Neural progenitor cell (in vitro differentiated cells): ENCODE measurements at regions not wholly inside any gene's neighbourhood (a gene's known extent, or its start where the extent isn't known, plus 50 kb on each side); places are given as distances from the start of the nearest gene placed in this dataset.

Experiments
- DNase-seq: peaks from one replicate; pipeline ENCODE4 v3.0.0-alpha.2; 2016; ENCODE audit warnings: low spot score
- H2AFZ ChIP-seq: fragments of 200-600 bp; sonication (generic); replicated peaks from 2 replicates; pipeline ENCODE4 v1.6.1; 2016; ENCODE audit warnings: antibody characterized with exemption
- H3F3A ChIP-seq: fragments of 200-600 bp; sonication (generic); 2 replicates; pipeline ENCODE4 v1.6.1; 2016; ENCODE audit warnings: antibody characterized with exemption, low read depth
- H3K27ac ChIP-seq: fragments of 200-600 bp; sonication (generic); 2 replicates; pipeline ENCODE4 v1.5.1; 2016; ENCODE audit warnings: mild to moderate bottlenecking
- H3K27me3 ChIP-seq: fragments of 200-600 bp; sonication (generic); 2 replicates; pipeline ENCODE4 v1.6.1; 2016; ENCODE audit warnings: mild to moderate bottlenecking, moderate library complexity
- H3K36me3 ChIP-seq: fragments of 200-600 bp; sonication (generic); 2 replicates; pipeline ENCODE4 v1.5.1; 2016
- H3K4me1 ChIP-seq: fragments of 200-600 bp; sonication (generic); 2 replicates; pipeline ENCODE4 v1.6.1; 2016; ENCODE audit warnings: mixed run types
- H3K4me2 ChIP-seq: fragments of 200-600 bp; sonication (generic); 2 replicates; pipeline ENCODE4 v1.6.1; 2016
- H3K4me3 ChIP-seq: fragments of 200-600 bp; sonication (generic); 2 replicates; pipeline ENCODE4 v1.5.1; 2016
- H3K79me2 ChIP-seq: fragments of 200-600 bp; sonication (generic); 2 replicates; pipeline ENCODE4 v1.6.1; 2016; ENCODE audit warnings: low read depth
- H3K9ac ChIP-seq: fragments of 200-600 bp; sonication (generic); 2 replicates; pipeline ENCODE4 v1.6.1; 2016
- H3K9me3 ChIP-seq: fragments of 200-600 bp; sonication (generic); 2 replicates; pipeline ENCODE4 v1.5.1; 2016; ENCODE audit warnings: low read depth
- H4K20me1 ChIP-seq: fragments of 200-600 bp; sonication (generic); 2 replicates; pipeline ENCODE4 v1.6.1; 2016; ENCODE audit warnings: low read depth
- H3K27ac Mint-ChIP-seq: 3 replicates; pipeline ENCODE4 v1.8.0; 2021; ENCODE audit warnings: mixed read lengths
- H3K27me3 Mint-ChIP-seq: 2 replicates; pipeline ENCODE4 v1.8.0; 2022; ENCODE audit warnings: low read depth, mild to moderate bottlenecking, inconsistent platforms, moderate library complexity, mixed read lengths; ENCODE audit not compliant: insufficient read depth
- H3K36me3 Mint-ChIP-seq: 3 replicates; pipeline ENCODE4 v1.8.0; 2021; ENCODE audit warnings: mixed read lengths
- H3K4me1 Mint-ChIP-seq: 3 replicates; pipeline ENCODE4 v1.8.0; 2021; ENCODE audit warnings: mixed read lengths
- H3K4me3 Mint-ChIP-seq: 3 replicates; pipeline ENCODE4 v1.8.0; 2021; ENCODE audit warnings: mild to moderate bottlenecking, moderate library complexity, mixed read lengths
- H3K9me3 Mint-ChIP-seq: 3 replicates; pipeline ENCODE4 v1.8.0; 2020; ENCODE audit warnings: mixed read lengths
- CTCF ChIP-seq: fragments of 200-600 bp; sonication (generic); IDR thresholded peaks from 2 replicates; pipeline ENCODE4 v1.5.1; 2017; ENCODE audit warnings: antibody characterized with exemption, mild to moderate bottlenecking
- EZH2 ChIP-seq: fragments of 200-600 bp; sonication (generic); IDR thresholded peaks from 2 replicates; pipeline ENCODE4 v1.6.1; 2017; ENCODE audit warnings: antibody characterized with exemption, mild to moderate bottlenecking, moderate library complexity
- EZH2phosphoT487 ChIP-seq: fragments of 200-600 bp; sonication (generic); IDR thresholded peaks from 2 replicates; pipeline ENCODE4 v1.6.1; 2017; ENCODE audit warnings: antibody characterized with exemption

DNA sequence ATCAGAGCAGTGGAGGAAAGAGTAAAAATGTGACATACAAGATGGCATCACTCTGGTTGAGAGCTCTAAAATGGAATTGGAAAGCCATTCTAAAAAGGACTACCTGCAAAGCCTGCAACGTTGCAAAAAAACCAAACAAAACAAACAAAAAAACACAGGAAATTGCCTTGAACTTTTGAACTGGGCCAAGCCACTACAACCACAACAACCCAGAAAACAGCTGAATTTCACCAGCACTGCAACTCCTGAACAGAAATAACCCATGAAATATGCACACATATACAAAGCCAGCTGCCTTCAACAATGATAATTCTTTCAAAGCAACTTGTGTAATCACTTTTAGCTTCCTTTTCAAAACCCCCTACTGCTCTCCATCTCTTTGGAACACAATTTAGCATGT, 326.6 kb upstream of the LRRC4C start:
- H3K4me3 ChIP-seq = no peak overlapping the region
- H3K4me2 ChIP-seq = no peak overlapping the region
- no peak overlapping the region for H3K27ac ChIP-seq
- H3K9me3 ChIP-seq = no peaks in the 10 kb centered on the region
- H3K9ac ChIP-seq = no peak overlapping the region
- H3K4me3 Mint-ChIP-seq = no peak overlapping the region
- H3K9me3 Mint-ChIP-seq = peaks cover 4% of the 10 kb centered on the region
- H3K36me3 Mint-ChIP-seq = no peaks in the 10 kb centered on the region
- no peaks in the 10 kb centered on the region for H3K27me3 Mint-ChIP-seq
- no peaks in the 10 kb centered on the region for H3K36me3 ChIP-seq
- H2AFZ ChIP-seq = no peak overlapping the region
- H3K27me3 ChIP-seq = no peaks in the 10 kb centered on the region
- no peaks in the 10 kb centered on the region for H3K79me2 ChIP-seq
- H3K4me1 ChIP-seq = no peaks in the 10 kb centered on the region
- no peak overlapping the region for H3K27ac Mint-ChIP-seq
- TF ChIP-seq EZH2 (no peak), EZH2phosphoT487 (no peak), CTCF (no peak)
- H3F3A ChIP-seq = no peaks in the 10 kb centered on the region
- DNase-seq = no peak
- H3K4me1 Mint-ChIP-seq = no peaks in the 10 kb centered on the region
- H4K20me1 ChIP-seq = no peaks in the 10 kb centered on the region

- Histone ChIP-seq H3K9me3 (no peaks in the 10 kb centered on the region), H3K79me2 (no peaks in the 10 kb centered on the region), H3K4me3 (no peak overlapping the region), H2AFZ (no peak overlapping the region), H4K20me1 (no peaks in the 10 kb centered on the region), H3K36me3 (no peaks in the 10 kb centered on the region), H3K4me2 (no peak overlapping the region), H3F3A (no peaks in the 10 kb centered on the region), H3K27ac (no peak overlapping the region), H3K4me1 (no peaks in the 10 kb centered on the region), H3K9ac (no peak overlapping the region), H3K27me3 (no peaks in the 10 kb centered on the region)
- no peak overlapping the region for H3K27ac Mint-ChIP-seq
- TF ChIP-seq EZH2 = no peak
- no peak for TF ChIP-seq CTCF
- TF ChIP-seq EZH2phosphoT487 = no peak
- no peak for DNase-seq
- peaks cover 10% of the 10 kb centered on the region for H3K9me3 Mint-ChIP-seq
- H3K4me3 Mint-ChIP-seq = no peak overlapping the region
- H3K36me3 Mint-ChIP-seq = no peaks in the 10 kb centered on the region
- H3K4me1 Mint-ChIP-seq = no peaks in the 10 kb centered on the region
- H3K27me3 Mint-ChIP-seq = no peaks in the 10 kb centered on the region
Observed at GRCh38 chr11:41788177-41788576, 328.7 kb upstream of the LRRC4C start.

GRCh38 chr11:41789376-41789775, 329.9 kb upstream of the LRRC4C start:
- H3K9me3 Mint-ChIP-seq = peaks cover 10% of the 10 kb centered on the region
- DNase-seq = no peak
- H3K27ac Mint-ChIP-seq = no peak overlapping the region
- no peak overlapping the region for H3K4me3 ChIP-seq
- no peak overlapping the region for H3K9ac ChIP-seq
- TF ChIP-seq CTCF (no peak), EZH2phosphoT487 (no peak), EZH2 (no peak)
- H3K4me3 Mint-ChIP-seq = no peak overlapping the region
- H3K4me2 ChIP-seq = no peak overlapping the region
- H3K36me3 Mint-ChIP-seq = no peaks in the 10 kb centered on the region
- no peaks in the 10 kb centered on the region for H3K79me2 ChIP-seq
- H3K27me3 ChIP-seq = no peaks in the 10 kb centered on the region
- no peaks in the 10 kb centered on the region for H3K4me1 Mint-ChIP-seq
- H3K9me3 ChIP-seq = no peaks in the 10 kb centered on the region
- no peak overlapping the region for H3K27ac ChIP-seq
- no peaks in the 10 kb centered on the region for H4K20me1 ChIP-seq
- H2AFZ ChIP-seq = no peak overlapping the region
- H3K36me3 ChIP-seq = no peaks in the 10 kb centered on the region
- H3F3A ChIP-seq = no peaks in the 10 kb centered on the region
- H3K27me3 Mint-ChIP-seq = no peaks in the 10 kb centered on the region
- no peaks in the 10 kb centered on the region for H3K4me1 ChIP-seq

DNA sequence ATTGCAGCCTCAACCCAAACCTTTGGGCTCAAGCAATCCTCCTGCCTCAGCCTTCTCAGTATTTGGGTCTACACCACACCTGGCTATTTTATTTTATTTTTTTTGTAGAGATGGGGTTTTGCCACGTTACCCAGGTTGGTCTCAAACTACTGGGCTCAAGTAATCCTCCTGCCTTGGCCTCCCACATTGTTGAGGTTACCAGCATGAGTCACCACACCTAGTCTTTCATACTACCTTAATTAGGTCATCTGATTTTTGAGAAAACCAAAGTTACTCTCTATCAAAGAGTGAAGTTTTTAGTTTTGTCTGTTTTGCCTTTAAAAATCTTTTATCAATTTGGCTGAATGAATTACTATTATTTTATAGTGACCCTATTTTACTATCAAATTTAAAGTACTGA, 335.6 kb upstream of the LRRC4C start:
- no peak overlapping the region for H3K27ac Mint-ChIP-seq
- H4K20me1 ChIP-seq = no peaks in the 10 kb centered on the region
- H3K4me3 Mint-ChIP-seq = no peak overlapping the region

More for the DNA sequence above, 335.6 kb upstream of the LRRC4C start:
- Histone ChIP-seq H2AFZ (no peak overlapping the region), H3F3A (no peaks in the 10 kb centered on the region), H3K4me3 (no peak overlapping the region), H3K9ac (no peak overlapping the region), H3K27me3 (no peaks in the 10 kb centered on the region), H3K27ac (no peak overlapping the region), H3K79me2 (no peaks in the 10 kb centered on the region), H3K4me1 (no peaks in the 10 kb centered on the region), H3K9me3 (no peaks in the 10 kb centered on the region), H3K4me2 (no peak overlapping the region), H3K36me3 (no peaks in the 10 kb centered on the region)
- DNase-seq = no peak
- Mint-ChIP-seq H3K36me3 (no peaks in the 10 kb centered on the region), H3K27me3 (peaks cover 2% of the 10 kb centered on the region), H3K9me3 (peaks cover 6% of the 10 kb centered on the region), H3K4me1 (no peaks in the 10 kb centered on the region)
- no peak for TF ChIP-seq EZH2phosphoT487
- no peak for TF ChIP-seq EZH2
- TF ChIP-seq CTCF = no peak
